ENCODE measurements at regions not wholly inside any gene's neighbourhood (a gene's known extent, or its start where the extent isn't known, plus 50 kb on each side); places are given as distances from the start of the nearest gene placed in this dataset.
"Not testable (repeated sequence)": the region's sequence is repeated elsewhere in the genome, so short reads cannot be mapped to it uniquely, and the experiment has no call there.

DNA sequence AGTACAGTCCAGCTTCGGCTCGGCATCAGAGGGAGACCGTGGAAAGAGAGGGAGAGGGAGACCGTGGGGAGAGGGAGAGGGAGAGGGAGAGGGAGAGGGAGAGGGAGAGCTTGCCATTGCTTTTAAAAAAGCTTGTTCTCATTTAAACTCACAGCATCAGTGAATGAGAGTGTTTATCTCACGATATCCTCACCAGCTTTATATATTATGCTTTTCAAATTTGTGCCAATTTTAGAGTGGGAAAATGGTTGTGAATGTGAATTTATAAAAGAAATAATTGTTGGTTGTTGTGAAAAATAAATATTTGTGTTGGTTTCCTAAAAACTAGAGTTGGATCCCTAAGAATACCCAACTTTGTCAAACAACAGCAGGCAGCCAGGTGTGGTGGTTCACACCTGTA is 170.1 kb downstream of the NRN1 start:
- not testable (repeated sequence) for H3K4me1 ChIP-seq (ENCODE audit: control insufficient read depth in 1 of 2, insufficient read depth in 2 of 2, low read length in 2 of 2); H3K4me2 ChIP-seq (ENCODE audit: low read length); H3K79me1 ChIP-seq (ENCODE audit: low read length); H3K23ac ChIP-seq (ENCODE audit: low read length); H3K36me3 ChIP-seq (ENCODE audit: control insufficient read depth in 1 of 2, insufficient read depth in 2 of 2, low read length in 2 of 2); H4K91ac ChIP-seq (ENCODE audit: low read depth, low read length); H3K9ac ChIP-seq (ENCODE audit: low read length); H3K27ac ChIP-seq (ENCODE audit: low read depth, low read length); H3K4ac ChIP-seq (ENCODE audit: low read depth, low read length); H3K9me3 ChIP-seq (ENCODE audit: insufficient read depth, low read depth, low read length); H3K18ac ChIP-seq (ENCODE audit: low read length); H3K14ac ChIP-seq (ENCODE audit: low read length); H3K79me2 ChIP-seq (ENCODE audit: control insufficient read depth, insufficient read depth, low read length, poor library complexity); H2BK5ac ChIP-seq (ENCODE audit: low read depth, low read length, poor library complexity); H2AK5ac ChIP-seq (ENCODE audit: low read length); H2AFZ ChIP-seq (ENCODE audit: insufficient read depth, low read length, poor library complexity); H2BK120ac ChIP-seq (ENCODE audit: insufficient read depth, low read length, poor library complexity); H3K4me3 ChIP-seq (ENCODE audit: low read depth, low read length); DNase-seq; H4K8ac ChIP-seq (ENCODE audit: low read depth, low read length); H2BK12ac ChIP-seq (ENCODE audit: low read length); H3K27me3 ChIP-seq (ENCODE audit: insufficient read depth, low read length); H4K12ac ChIP-seq (ENCODE audit: low read depth, low read length)
- WGBS (ENCODE audit: extremely low coverage, insufficient coverage, insufficient read length), result no CpG with 5 or more reads among the region's 5 CpGs

DNA sequence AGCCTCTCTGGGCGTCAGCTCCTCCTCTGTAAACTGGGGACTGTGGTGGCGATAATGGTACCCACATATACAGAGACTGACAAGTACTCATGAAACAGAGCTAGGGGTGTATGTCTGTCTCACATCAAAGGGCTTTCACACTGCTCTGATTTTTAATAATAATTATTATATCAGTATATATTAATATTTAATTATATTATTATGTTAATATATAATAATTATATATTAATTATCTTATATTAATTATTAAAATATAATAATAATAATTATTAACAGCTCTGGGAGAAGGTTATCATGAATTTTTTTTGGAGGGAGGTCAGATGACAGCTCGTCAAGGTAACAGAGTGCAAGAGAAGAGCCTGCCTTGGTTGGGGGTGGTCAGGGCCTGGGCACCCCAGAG is 173.6 kb downstream of the NRN1 start:
- Histone ChIP-seq H3K27ac (ENCODE audit: low read depth, low read length) (no peak overlapping the region), H2BK12ac (ENCODE audit: low read length) (no peak overlapping the region), H2BK5ac (ENCODE audit: low read depth, low read length, poor library complexity) (no peak overlapping the region), H3K4ac (ENCODE audit: low read depth, low read length) (no peak overlapping the region), H4K12ac (ENCODE audit: low read depth, low read length) (no peak overlapping the region), H4K91ac (ENCODE audit: low read depth, low read length) (no peak overlapping the region), H2AK5ac (ENCODE audit: low read length) (no peak overlapping the region), H2AFZ (ENCODE audit: insufficient read depth, low read length, poor library complexity) (no peak overlapping the region), H3K4me2 (ENCODE audit: low read length) (no peak overlapping the region), H3K23ac (ENCODE audit: low read length) (no peak overlapping the region), H3K18ac (ENCODE audit: low read length) (no peak overlapping the region), H3K4me1 (ENCODE audit: control insufficient read depth in 1 of 2, insufficient read depth in 2 of 2, low read length in 2 of 2) (no peaks in the 10 kb centered on the region), H3K36me3 (ENCODE audit: control insufficient read depth in 1 of 2, insufficient read depth in 2 of 2, low read length in 2 of 2) (no peaks in the 10 kb centered on the region), H3K27me3 (ENCODE audit: insufficient read depth, low read length) (no peaks in the 10 kb centered on the region), H2BK120ac (ENCODE audit: insufficient read depth, low read length, poor library complexity) (no peak overlapping the region), H3K4me3 (ENCODE audit: low read depth, low read length) (no peak overlapping the region), H3K79me2 (ENCODE audit: control insufficient read depth, insufficient read depth, low read length, poor library complexity) (no peaks in the 10 kb centered on the region), H3K9ac (ENCODE audit: low read length) (no peak overlapping the region), H4K8ac (ENCODE audit: low read depth, low read length) (no peak overlapping the region), H3K14ac (ENCODE audit: low read length) (no peak overlapping the region), H3K79me1 (ENCODE audit: low read length) (no peaks in the 10 kb centered on the region), H3K9me3 (ENCODE audit: insufficient read depth, low read depth, low read length) (peaks cover 6% of the 10 kb centered on the region)
- no peak for DNase-seq
- WGBS (ENCODE audit: extremely low coverage, insufficient coverage, insufficient read length), result no CpG with 5 or more reads among the region's 3 CpGs

DNA sequence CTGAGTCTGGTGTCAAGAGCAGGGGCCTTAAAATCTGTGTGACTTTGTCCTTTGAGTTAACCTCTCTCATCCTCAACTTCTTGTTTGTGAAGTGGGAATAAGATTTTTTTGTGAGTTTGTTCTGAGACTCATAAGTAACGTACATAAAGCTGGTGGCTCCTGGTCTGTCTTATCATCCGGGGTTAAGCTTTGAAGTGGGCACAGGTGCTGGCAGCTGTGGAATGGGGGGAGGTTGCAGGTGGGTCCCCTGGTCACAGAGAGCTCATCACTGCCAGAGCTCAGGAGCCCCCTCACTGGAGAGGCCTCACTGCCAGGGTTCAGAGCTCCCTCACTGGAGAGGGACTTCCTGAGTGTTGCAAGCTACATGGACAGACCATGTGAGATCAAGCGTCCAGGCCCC is 174.1 kb downstream of the NRN1 start:
- H2AK5ac ChIP-seq (ENCODE audit: low read length), result no peak overlapping the region
- no peak overlapping the region for H2AFZ ChIP-seq (ENCODE audit: insufficient read depth, low read length, poor library complexity)
- H3K9me3 ChIP-seq (ENCODE audit: insufficient read depth, low read depth, low read length), result peaks cover 6% of the 10 kb centered on the region
- WGBS (ENCODE audit: extremely low coverage, insufficient coverage, insufficient read length), result no CpG with 5 or more reads among the region's 3 CpGs
- H3K36me3 ChIP-seq (ENCODE audit: control insufficient read depth in 1 of 2, insufficient read depth in 2 of 2, low read length in 2 of 2), result no peaks in the 10 kb centered on the region
- H3K79me2 ChIP-seq (ENCODE audit: control insufficient read depth, insufficient read depth, low read length, poor library complexity), result no peaks in the 10 kb centered on the region
- H3K79me1 ChIP-seq (ENCODE audit: low read length), result no peaks in the 10 kb centered on the region
- H3K4me1 ChIP-seq (ENCODE audit: control insufficient read depth in 1 of 2, insufficient read depth in 2 of 2, low read length in 2 of 2), result no peaks in the 10 kb centered on the region
- H4K8ac ChIP-seq (ENCODE audit: low read depth, low read length), result no peak overlapping the region
- H3K27ac ChIP-seq (ENCODE audit: low read depth, low read length), result no peak overlapping the region
- H2BK12ac ChIP-seq (ENCODE audit: low read length), result no peak overlapping the region
- H3K9ac ChIP-seq (ENCODE audit: low read length), result no peak overlapping the region
- no peak overlapping the region for H2BK120ac ChIP-seq (ENCODE audit: insufficient read depth, low read length, poor library complexity)
- H3K14ac ChIP-seq (ENCODE audit: low read length), result no peak overlapping the region
- H3K4me2 ChIP-seq (ENCODE audit: low read length), result no peak overlapping the region
- H2BK5ac ChIP-seq (ENCODE audit: low read depth, low read length, poor library complexity), result no peak overlapping the region
- H3K4me3 ChIP-seq (ENCODE audit: low read depth, low read length), result no peak overlapping the region
- no peaks in the 10 kb centered on the region for H3K27me3 ChIP-seq (ENCODE audit: insufficient read depth, low read length)
- H4K91ac ChIP-seq (ENCODE audit: low read depth, low read length), result no peak overlapping the region
- H3K18ac ChIP-seq (ENCODE audit: low read length), result no peak overlapping the region
- DNase-seq, result no peak
- no peak overlapping the region for H3K23ac ChIP-seq (ENCODE audit: low read length)
- H4K12ac ChIP-seq (ENCODE audit: low read depth, low read length), result no peak overlapping the region
- H3K4ac ChIP-seq (ENCODE audit: low read depth, low read length), result no peak overlapping the region

DNA sequence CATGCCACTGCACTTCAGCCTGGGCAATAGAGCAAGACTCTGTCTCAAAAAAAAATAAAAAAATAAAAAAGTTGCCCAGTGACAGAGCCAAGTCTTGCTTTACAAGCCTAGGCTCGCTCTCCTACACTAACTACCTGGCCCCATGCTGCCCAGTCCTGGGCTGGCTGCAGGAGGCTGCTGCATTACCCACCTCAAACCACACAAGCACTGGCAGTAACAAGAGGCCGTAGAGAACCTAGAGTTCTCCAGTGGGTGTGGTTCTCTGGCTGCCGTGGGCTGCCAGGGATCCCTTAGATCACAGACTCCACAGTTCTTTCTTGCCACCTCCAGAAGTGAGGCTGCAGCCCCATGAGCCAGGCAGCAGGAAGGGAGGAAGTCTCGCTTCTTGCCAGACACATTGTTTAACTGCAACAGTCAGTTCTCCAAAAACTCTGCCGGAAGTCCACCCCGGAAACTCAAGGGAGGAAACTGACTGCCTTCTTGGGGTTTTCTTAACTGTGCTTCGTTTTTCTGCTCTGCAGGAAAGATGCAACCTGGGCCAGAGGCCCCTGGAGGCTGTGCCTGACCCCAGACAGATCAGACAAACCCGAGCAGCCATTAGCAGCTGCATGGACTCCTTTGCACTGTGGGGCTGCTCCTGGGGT is 175.4 kb downstream of the NRN1 start:
- H3K36me3 ChIP-seq (ENCODE audit: control insufficient read depth in 1 of 2, insufficient read depth in 2 of 2, low read length in 2 of 2); H4K91ac ChIP-seq (ENCODE audit: low read depth, low read length): not testable (repeated sequence)
- no CpG with 5 or more reads among the region's 8 CpGs for WGBS (ENCODE audit: extremely low coverage, insufficient coverage, insufficient read length)

More for the DNA sequence above, 175.4 kb downstream of the NRN1 start:
- not testable (repeated sequence) for H4K8ac ChIP-seq (ENCODE audit: low read depth, low read length); DNase-seq; H3K9me3 ChIP-seq (ENCODE audit: insufficient read depth, low read depth, low read length); H3K4me2 ChIP-seq (ENCODE audit: low read length); H3K27ac ChIP-seq (ENCODE audit: low read depth, low read length); H3K14ac ChIP-seq (ENCODE audit: low read length); H3K9ac ChIP-seq (ENCODE audit: low read length); H3K27me3 ChIP-seq (ENCODE audit: insufficient read depth, low read length); H2AK5ac ChIP-seq (ENCODE audit: low read length); H2BK5ac ChIP-seq (ENCODE audit: low read depth, low read length, poor library complexity); H3K79me1 ChIP-seq (ENCODE audit: low read length); H2BK12ac ChIP-seq (ENCODE audit: low read length); H3K79me2 ChIP-seq (ENCODE audit: control insufficient read depth, insufficient read depth, low read length, poor library complexity); H2BK120ac ChIP-seq (ENCODE audit: insufficient read depth, low read length, poor library complexity); H4K12ac ChIP-seq (ENCODE audit: low read depth, low read length); H3K4me1 ChIP-seq (ENCODE audit: control insufficient read depth in 1 of 2, insufficient read depth in 2 of 2, low read length in 2 of 2); H2AFZ ChIP-seq (ENCODE audit: insufficient read depth, low read length, poor library complexity); H3K4me3 ChIP-seq (ENCODE audit: low read depth, low read length); H3K23ac ChIP-seq (ENCODE audit: low read length); H3K18ac ChIP-seq (ENCODE audit: low read length); H3K4ac ChIP-seq (ENCODE audit: low read depth, low read length)

All from trophoblast cell (in vitro differentiated cells and primary cell).